GM20000 (cell line): ENCODE measurements at regions not wholly inside any gene's neighbourhood (a gene's known extent, or its start where the extent isn't known, plus 50 kb on each side); places are given as distances from the start of the nearest gene placed in this dataset.

ENCODE experiments used
- DNase-seq: peaks from one replicate; pipeline ENCODE4 v3.0.0; 2012; ENCODE audit warnings: low spot score
- CTCF ChIP-seq: IDR thresholded peaks from 2 replicates; pipeline ENCODE4 v1.5.1; 2012; ENCODE audit warnings: mild to moderate bottlenecking, control low read depth; ENCODE audit errors: extremely low read depth, missing control alignments

- DNase-seq = no peak
- TF ChIP-seq CTCF = no peak
These were observed 1063.0 kb upstream of the AUTS2 start for GRCh38 chr7:68535266-68535665.

GRCh38 chr7:68537051-68537773, 1061.1 kb upstream of the AUTS2 start:
- TF ChIP-seq CTCF = no peak
- no peak for DNase-seq

GRCh38 chr7:68537774-68538071, 1060.6 kb upstream of the AUTS2 start:
- DNase-seq = no peak
- TF ChIP-seq CTCF = no peak

GRCh38 chr7:68542831-68543230, 1055.4 kb upstream of the AUTS2 start:
- TF ChIP-seq CTCF = no peak
- DNase-seq = no peak

- no peak for TF ChIP-seq CTCF
- no peak for DNase-seq
These were observed 1053.4 kb upstream of the AUTS2 start for GRCh38 chr7:68544851-68545250.

- no peak for DNase-seq
- no peak for TF ChIP-seq CTCF
These were observed 1051.1 kb upstream of the AUTS2 start for GRCh38 chr7:68547181-68547580.

- DNase-seq = no peak
- TF ChIP-seq CTCF = no peak
These were observed 1050.5 kb upstream of the AUTS2 start for GRCh38 chr7:68547799-68548198.
